BE2C (cell line): ENCODE measurements at regions not wholly inside any gene's neighbourhood (a gene's known extent, or its start where the extent isn't known, plus 50 kb on each side); places are given as distances from the start of the nearest gene placed in this dataset.

Source experiments
- DNase-seq: peaks from one replicate; pipeline ENCODE4 v3.0.0-alpha.2; 2020
- H3K27me3 ChIP-seq: fragments of 250-450 bp; sonication (Bioruptor Pico); 2 replicates; pipeline ENCODE4 v1.5.1; 2020; ENCODE audit warnings: mild to moderate bottlenecking
- H3K36me3 ChIP-seq: fragments of 250-450 bp; sonication (Bioruptor Pico); 2 replicates; pipeline ENCODE4 v1.5.1; 2020; ENCODE audit warnings: mild to moderate bottlenecking
- H3K4me1 ChIP-seq: fragments of 250-450 bp; sonication (Bioruptor Pico); 2 replicates; pipeline ENCODE4 v1.5.1; 2020
- H3K4me3 ChIP-seq: 2 replicates; pipeline ENCODE4 v1.5.1; 2011; ENCODE audit warnings: low read depth, low read length
- H3K9me3 ChIP-seq: fragments of 250-450 bp; sonication (Bioruptor Pico); 2 replicates; pipeline ENCODE4 v1.5.1; 2020
- TF ChIP-seq, protein P1 (sequence below): IDR thresholded peaks from 2 replicates; pipeline ENCODE4 v1.5.1; 2012; ENCODE audit warnings: mild to moderate bottlenecking, low read depth, low read length

DNA sequence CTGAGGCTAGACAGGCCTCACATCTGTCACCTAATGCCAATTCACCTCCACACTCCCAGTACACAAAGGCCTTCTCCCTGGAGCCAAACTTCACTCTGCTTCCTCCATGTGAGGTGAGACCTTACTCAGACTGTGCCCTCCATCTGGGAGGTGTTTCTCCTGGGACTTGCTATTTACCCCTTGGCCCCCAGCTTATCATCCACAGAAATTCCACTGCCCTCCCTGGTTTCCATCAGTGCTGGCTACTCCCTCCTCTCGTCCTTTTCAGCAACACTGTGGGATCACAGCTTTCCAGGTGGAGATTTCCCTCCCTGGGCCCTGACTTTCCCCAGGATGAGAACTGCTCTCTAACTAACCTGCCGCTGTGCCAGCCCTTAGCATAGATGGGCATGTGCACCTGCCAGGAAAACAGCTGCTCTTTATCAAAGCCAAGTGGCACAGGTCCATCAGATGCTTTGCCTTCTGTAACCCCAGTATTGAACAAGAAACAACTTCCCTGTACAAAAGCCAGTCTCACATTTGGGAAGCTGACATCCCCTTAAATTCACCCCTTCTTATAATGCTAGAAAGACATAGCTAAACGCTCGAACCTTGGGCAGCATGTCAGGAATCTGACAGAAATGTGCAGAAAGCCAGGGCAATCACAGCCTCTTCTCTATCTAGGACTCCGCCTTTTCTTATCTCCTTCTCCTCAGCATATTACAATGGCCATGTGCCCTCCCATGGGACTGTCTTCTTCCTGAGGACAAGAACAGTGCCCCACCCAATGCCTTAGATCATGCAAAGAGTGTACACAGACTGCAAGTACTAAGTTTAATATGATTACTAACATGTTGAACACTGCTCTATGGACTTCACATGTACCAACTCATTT is 535.5 kb upstream of the ID2 start:
- DNase-seq = peak; percentile 49
- Histone ChIP-seq H3K27me3 (no peaks in the 10 kb centered on the region), H3K9me3 (no peaks in the 10 kb centered on the region), H3K4me3 (no peak overlapping the region), H3K4me1 (no peaks in the 10 kb centered on the region), H3K36me3 (no peaks in the 10 kb centered on the region)
- TF ChIP-seq, protein P1, sequence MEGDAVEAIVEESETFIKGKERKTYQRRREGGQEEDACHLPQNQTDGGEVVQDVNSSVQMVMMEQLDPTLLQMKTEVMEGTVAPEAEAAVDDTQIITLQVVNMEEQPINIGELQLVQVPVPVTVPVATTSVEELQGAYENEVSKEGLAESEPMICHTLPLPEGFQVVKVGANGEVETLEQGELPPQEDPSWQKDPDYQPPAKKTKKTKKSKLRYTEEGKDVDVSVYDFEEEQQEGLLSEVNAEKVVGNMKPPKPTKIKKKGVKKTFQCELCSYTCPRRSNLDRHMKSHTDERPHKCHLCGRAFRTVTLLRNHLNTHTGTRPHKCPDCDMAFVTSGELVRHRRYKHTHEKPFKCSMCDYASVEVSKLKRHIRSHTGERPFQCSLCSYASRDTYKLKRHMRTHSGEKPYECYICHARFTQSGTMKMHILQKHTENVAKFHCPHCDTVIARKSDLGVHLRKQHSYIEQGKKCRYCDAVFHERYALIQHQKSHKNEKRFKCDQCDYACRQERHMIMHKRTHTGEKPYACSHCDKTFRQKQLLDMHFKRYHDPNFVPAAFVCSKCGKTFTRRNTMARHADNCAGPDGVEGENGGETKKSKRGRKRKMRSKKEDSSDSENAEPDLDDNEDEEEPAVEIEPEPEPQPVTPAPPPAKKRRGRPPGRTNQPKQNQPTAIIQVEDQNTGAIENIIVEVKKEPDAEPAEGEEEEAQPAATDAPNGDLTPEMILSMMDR = no peak

DNA sequence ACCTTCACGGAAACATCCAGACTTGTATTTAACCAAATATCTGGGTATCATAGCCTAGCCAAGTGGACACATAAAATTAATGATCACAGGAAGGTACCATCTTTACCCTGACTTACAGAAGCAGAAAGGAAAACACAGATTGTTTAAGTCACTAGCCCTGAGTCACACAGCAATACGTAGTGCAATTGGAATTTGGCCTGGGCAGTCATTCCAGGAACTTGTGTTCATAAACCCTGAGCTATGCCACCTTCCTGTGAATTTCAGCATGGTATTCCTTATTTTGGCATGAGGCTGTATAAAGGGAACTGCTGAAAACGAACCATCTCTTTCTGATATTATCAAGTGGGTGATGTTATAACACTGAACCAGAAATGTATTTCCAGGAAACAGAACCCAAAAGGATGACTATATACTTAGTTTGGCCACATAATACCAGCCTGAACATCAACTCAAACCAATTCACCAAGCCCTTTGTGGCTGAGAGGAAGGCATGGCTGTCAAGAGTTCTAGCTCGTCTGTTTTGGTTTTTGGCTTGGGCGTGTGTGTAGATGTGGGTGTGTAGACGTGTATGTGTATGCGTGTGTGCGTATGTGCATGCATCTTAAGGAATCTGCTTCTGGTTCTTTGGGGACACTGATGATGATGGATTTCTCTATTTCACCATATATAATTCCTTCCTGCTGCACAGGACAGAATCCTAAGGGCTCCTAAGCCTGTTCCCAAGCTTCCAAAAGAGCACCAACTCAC is 533.4 kb upstream of the ID2 start:
- DNase-seq = no peak
- no peaks in the 10 kb centered on the region for H3K9me3 ChIP-seq
- TF ChIP-seq, protein P1 = no peak
- no peak overlapping the region for H3K4me3 ChIP-seq
- no peaks in the 10 kb centered on the region for H3K4me1 ChIP-seq
- H3K36me3 ChIP-seq = no peaks in the 10 kb centered on the region
- no peaks in the 10 kb centered on the region for H3K27me3 ChIP-seq

DNA sequence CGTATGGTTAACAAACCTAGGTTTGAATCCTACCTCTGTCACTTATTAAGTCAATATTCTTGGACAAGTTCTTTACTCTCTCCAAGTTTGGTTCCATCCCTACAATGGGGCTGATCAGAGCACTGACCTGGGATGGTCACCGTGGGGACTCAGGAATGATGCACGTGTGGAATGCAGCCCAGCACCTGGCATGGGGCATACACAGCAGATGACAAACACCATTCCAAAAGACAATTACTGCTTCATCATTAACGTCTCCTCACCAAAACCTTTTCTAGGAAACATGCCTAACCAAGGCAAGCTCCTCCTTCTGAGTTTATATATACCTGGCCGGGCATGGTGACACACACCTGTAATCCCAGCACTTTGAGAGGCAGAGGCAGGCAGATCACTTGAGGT is 532.9 kb upstream of the ID2 start:
- Histone ChIP-seq H3K9me3 (no peaks in the 10 kb centered on the region), H3K4me1 (no peaks in the 10 kb centered on the region), H3K4me3 (no peak overlapping the region), H3K36me3 (no peaks in the 10 kb centered on the region), H3K27me3 (no peaks in the 10 kb centered on the region)
- TF ChIP-seq, protein P1 = no peak
- DNase-seq = no peak

DNA sequence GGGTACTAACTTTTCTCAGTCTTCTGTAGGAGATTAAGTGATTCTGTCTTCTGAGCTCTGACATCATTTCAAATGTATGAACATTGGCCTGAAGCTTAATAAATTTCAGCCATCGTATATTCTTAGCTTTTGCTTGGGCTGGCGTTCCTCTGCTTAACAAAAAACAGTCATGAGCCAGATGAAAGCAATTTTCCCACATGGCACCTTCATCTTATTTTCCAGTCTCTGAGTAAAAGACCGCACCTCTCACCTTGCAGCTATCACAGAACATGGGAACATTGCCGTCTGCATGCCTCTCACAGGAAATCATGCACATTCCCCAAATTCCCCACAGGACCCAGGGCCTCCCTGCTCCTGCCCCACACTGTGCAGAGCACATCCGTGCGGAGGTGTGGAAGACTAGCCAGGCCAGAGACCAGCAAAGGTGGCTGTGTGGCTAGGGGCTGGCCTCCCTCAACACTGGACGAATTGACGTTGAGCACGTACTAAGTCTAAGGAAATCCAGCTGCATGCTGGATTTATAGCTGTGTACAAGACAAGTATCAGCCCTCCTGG is 531.8 kb upstream of the ID2 start:
- TF ChIP-seq, protein P1 = no peak
- Histone ChIP-seq H3K36me3 (no peaks in the 10 kb centered on the region), H3K9me3 (no peaks in the 10 kb centered on the region), H3K4me3 (no peak overlapping the region), H3K4me1 (no peaks in the 10 kb centered on the region), H3K27me3 (no peaks in the 10 kb centered on the region)
- DNase-seq = no peak

DNA sequence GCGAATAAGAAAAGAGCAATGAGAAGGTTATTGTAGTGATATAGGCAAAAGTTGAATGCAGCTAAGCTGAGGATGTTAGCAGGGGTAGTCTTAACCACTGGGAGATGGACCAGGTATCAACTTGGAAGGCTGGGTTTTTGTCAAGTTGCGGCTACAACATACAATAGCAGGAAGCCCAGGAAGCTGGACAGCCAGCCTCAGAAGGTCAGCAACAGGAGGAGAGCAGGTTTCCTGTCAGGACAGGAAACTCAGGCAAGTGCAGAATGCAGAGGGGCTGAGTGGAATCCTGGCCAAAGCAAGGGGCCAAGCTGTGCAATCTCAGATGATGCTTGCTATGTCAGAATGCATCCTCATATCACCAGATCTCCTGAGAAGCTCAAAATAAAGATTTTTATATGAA is 530.0 kb upstream of the ID2 start:
- H3K4me1 ChIP-seq = no peaks in the 10 kb centered on the region
- H3K27me3 ChIP-seq = no peaks in the 10 kb centered on the region

More for the DNA sequence above, 530.0 kb upstream of the ID2 start:
- DNase-seq = no peak
- TF ChIP-seq, protein P1 = no peak
- no peaks in the 10 kb centered on the region for H3K36me3 ChIP-seq
- H3K4me3 ChIP-seq = no peak overlapping the region
- H3K9me3 ChIP-seq = no peaks in the 10 kb centered on the region
